ENCODE measurements at regions not wholly inside any gene's neighbourhood (a gene's known extent, or its start where the extent isn't known, plus 50 kb on each side); places are given as distances from the start of the nearest gene placed in this dataset.

DNA sequence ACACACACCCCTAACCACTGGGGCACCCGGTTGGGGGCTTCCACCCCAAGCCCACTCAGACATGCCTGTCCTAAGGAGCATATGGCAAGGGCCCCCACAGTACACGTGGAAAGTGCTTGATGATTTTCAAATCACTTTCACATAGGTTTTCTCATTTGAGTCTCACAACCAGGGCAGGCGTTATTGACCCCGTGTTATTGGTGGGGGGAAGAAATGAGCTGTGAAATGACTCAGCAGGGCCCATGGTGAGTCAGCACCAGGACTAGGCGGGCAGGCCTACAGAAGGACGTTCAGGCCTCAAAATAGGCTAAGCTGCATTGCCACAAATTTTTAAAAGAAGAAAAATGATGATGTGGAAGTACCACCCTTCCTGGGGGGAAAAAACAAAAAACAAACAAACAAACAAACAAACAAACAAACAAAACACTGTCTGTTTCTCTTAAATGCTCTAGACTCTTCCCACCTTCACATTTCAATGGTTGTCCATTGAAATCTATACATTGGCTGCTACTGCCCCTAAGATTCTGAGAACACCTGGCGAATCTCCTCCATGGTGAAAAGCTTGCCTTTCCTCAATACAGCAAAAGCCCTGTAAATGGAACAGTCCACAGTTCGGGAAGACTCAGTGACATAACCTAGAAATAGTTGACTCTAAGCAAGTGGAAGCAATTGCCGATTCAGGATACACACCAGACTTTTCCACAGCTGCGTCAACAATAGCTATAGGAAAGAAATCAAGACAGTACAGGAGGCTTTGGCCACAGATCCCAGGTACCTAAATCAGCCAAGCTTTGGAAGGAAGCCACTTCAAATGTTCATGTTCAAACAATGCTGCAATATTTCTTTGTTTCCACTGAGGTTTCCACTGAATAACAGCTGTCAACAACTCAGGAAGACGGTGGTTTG is 234.7 kb downstream of the TOMM20 start (continued):
- TF ChIP-seq ZZZ3 (CRISPR knock-in tag; IDR thresholded peaks at IDR 0.05; ENCODE audit: borderline replicate concordance) (no peak), PLRG1 (conservative IDR thresholded peaks at IDR 0.05) (no peak), NFAT5 (CRISPR knock-in tag; IDR thresholded peaks at IDR 0.05) (no peak), NR2F1 (CRISPR knock-in tag; IDR thresholded peaks at IDR 0.05) (no peak), ZFP82 (CRISPR knock-in tag; IDR thresholded peaks at IDR 0.05; ENCODE audit: borderline replicate concordance) (no peak), CREM (IDR thresholded peaks at IDR 0.05) (no peak), CREM (CRISPR knock-in tag; IDR thresholded peaks at IDR 0.05) (no peak), RARA (CRISPR knock-in tag; IDR thresholded peaks at IDR 0.05) (0 out of 2 replicates have a peak, but pooled peaks have one; percentile 23), TEF (CRISPR knock-in tag; IDR thresholded peaks at IDR 0.05) (no peak), NCOA5 (CRISPR knock-in tag; IDR thresholded peaks at IDR 0.05) (no peak), FOXO1 (CRISPR knock-in tag; IDR thresholded peaks at IDR 0.05) (no peak; the same call in 1 of the 2 replicates), BCL6 (CRISPR knock-in tag; IDR thresholded peaks at IDR 0.05) (0 out of 2 replicates have a peak, but pooled peaks have one; percentile 15), ZNF432 (CRISPR knock-in tag; IDR thresholded peaks at IDR 0.05; ENCODE audit: borderline replicate concordance) (no peak), WIZ (CRISPR knock-in tag; IDR thresholded peaks at IDR 0.05) (no peak), MAF1 (CRISPR knock-in tag; IDR thresholded peaks at IDR 0.05; ENCODE audit: borderline replicate concordance) (no peak), ZBTB33 (CRISPR knock-in tag; IDR thresholded peaks at IDR 0.05) (0 out of 2 replicates have a peak, but pooled peaks have one; percentile 27), ZNF563 (CRISPR knock-in tag; IDR thresholded peaks at IDR 0.05) (no peak)
- TF ChIP-seq, protein P1, sequence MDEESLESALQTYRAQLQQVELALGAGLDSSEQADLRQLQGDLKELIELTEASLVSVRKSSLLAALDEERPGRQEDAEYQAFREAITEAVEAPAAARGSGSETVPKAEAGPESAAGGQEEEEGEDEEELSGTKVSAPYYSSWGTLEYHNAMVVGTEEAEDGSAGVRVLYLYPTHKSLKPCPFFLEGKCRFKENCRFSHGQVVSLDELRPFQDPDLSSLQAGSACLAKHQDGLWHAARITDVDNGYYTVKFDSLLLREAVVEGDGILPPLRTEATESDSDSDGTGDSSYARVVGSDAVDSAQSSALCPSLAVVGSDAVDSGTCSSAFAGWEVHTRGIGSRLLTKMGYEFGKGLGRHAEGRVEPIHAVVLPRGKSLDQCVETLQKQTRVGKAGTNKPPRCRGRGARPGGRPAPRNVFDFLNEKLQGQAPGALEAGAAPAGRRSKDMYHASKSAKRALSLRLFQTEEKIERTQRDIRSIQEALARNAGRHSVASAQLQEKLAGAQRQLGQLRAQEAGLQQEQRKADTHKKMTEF (CRISPR knock-in tag; IDR thresholded peaks at IDR 0.05) = 0 out of 2 replicates have a peak, but pooled peaks have one; percentile 32
